ENCODE measurements at regions not wholly inside any gene's neighbourhood (a gene's known extent, or its start where the extent isn't known, plus 50 kb on each side); places are given as distances from the start of the nearest gene placed in this dataset.

GRCh38 chr1:57747818-57748217 lies 324.0 kb upstream of the DAB1 start:
- TF ChIP-seq CTCF (IDR thresholded peaks at IDR 0.05; ENCODE audit: low read depth, low read length): no peak
- no peak for TF ChIP-seq EZH2phosphoT487 (IDR thresholded peaks at IDR 0.05; ENCODE audit: low read depth)
